ENCODE measurements at regions not wholly inside any gene's neighbourhood (a gene's known extent, or its start where the extent isn't known, plus 50 kb on each side); places are given as distances from the start of the nearest gene placed in this dataset.

- no peak for DNase-seq (ENCODE audit: low spot score)
Measured at GRCh38 chrX:23228950-23229448, 105.7 kb upstream of the PTCHD1 start.

- no peak for DNase-seq (ENCODE audit: low spot score)
Measured at GRCh38 chrX:23235051-23235450, 99.6 kb upstream of the PTCHD1 start.

GRCh38 chrX:23246001-23246400, 88.6 kb upstream of the PTCHD1 start:
- no peak for DNase-seq (ENCODE audit: low spot score)

- no peak for DNase-seq (ENCODE audit: low spot score)
Measured at GRCh38 chrX:23248187-23248586, 86.5 kb upstream of the PTCHD1 start.

- DNase-seq (ENCODE audit: low spot score), result no peak
Measured at GRCh38 chrX:23251043-23251442, 83.6 kb upstream of the PTCHD1 start.

GRCh38 chrX:23263892-23264291, 70.8 kb upstream of the PTCHD1 start:
- DNase-seq (ENCODE audit: low spot score), result no peak

- DNase-seq (ENCODE audit: low spot score), result no peak
Measured at GRCh38 chrX:23269923-23270322, 64.7 kb upstream of the PTCHD1 start.

GRCh38 chrX:23271026-23271425, 63.6 kb upstream of the PTCHD1 start:
- no peak for DNase-seq (ENCODE audit: low spot score)

- no peak for DNase-seq (ENCODE audit: low spot score)
Measured at GRCh38 chrX:23276475-23276874, 58.2 kb upstream of the PTCHD1 start.
